ENCODE measurements at regions not wholly inside any gene's neighbourhood (a gene's known extent, or its start where the extent isn't known, plus 50 kb on each side); places are given as distances from the start of the nearest gene placed in this dataset.

- TF ChIP-seq CTCF (IDR thresholded peaks at IDR 0.05; ENCODE audit: insufficient read depth, low read depth, low read length) (no peak), EZH2 (IDR thresholded peaks at IDR 0.05; ENCODE audit: insufficient read depth, low read length) (no peak)
These were observed 124.9 kb upstream of the IRF2BP2 start for GRCh38 chr1:234734869-234735268.

Measured in astrocyte (in vitro differentiated cells and primary cell).